ENCODE measurements at regions not wholly inside any gene's neighbourhood (a gene's known extent, or its start where the extent isn't known, plus 50 kb on each side); places are given as distances from the start of the nearest gene placed in this dataset.

DNA sequence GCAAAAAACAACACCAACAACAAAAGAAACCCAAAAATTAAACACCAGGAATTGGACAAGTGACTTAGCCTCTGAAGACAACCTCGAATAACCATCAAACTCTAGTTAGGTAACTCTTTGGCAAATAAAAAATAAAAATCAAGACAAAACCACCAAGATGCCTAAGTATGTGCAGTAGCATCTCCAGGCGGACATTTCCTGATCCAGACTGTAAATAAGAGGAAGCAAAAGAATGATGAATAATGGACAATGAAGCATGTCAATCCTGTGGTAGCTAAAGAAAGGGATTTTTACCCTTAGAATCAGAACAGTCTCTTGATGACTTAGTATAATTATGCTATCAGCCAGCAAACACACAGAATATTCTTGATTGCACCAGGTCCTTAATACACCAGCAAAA lies 276.7 kb upstream of the DIAPH2 start (continued):
- TF ChIP-seq, protein P1, sequence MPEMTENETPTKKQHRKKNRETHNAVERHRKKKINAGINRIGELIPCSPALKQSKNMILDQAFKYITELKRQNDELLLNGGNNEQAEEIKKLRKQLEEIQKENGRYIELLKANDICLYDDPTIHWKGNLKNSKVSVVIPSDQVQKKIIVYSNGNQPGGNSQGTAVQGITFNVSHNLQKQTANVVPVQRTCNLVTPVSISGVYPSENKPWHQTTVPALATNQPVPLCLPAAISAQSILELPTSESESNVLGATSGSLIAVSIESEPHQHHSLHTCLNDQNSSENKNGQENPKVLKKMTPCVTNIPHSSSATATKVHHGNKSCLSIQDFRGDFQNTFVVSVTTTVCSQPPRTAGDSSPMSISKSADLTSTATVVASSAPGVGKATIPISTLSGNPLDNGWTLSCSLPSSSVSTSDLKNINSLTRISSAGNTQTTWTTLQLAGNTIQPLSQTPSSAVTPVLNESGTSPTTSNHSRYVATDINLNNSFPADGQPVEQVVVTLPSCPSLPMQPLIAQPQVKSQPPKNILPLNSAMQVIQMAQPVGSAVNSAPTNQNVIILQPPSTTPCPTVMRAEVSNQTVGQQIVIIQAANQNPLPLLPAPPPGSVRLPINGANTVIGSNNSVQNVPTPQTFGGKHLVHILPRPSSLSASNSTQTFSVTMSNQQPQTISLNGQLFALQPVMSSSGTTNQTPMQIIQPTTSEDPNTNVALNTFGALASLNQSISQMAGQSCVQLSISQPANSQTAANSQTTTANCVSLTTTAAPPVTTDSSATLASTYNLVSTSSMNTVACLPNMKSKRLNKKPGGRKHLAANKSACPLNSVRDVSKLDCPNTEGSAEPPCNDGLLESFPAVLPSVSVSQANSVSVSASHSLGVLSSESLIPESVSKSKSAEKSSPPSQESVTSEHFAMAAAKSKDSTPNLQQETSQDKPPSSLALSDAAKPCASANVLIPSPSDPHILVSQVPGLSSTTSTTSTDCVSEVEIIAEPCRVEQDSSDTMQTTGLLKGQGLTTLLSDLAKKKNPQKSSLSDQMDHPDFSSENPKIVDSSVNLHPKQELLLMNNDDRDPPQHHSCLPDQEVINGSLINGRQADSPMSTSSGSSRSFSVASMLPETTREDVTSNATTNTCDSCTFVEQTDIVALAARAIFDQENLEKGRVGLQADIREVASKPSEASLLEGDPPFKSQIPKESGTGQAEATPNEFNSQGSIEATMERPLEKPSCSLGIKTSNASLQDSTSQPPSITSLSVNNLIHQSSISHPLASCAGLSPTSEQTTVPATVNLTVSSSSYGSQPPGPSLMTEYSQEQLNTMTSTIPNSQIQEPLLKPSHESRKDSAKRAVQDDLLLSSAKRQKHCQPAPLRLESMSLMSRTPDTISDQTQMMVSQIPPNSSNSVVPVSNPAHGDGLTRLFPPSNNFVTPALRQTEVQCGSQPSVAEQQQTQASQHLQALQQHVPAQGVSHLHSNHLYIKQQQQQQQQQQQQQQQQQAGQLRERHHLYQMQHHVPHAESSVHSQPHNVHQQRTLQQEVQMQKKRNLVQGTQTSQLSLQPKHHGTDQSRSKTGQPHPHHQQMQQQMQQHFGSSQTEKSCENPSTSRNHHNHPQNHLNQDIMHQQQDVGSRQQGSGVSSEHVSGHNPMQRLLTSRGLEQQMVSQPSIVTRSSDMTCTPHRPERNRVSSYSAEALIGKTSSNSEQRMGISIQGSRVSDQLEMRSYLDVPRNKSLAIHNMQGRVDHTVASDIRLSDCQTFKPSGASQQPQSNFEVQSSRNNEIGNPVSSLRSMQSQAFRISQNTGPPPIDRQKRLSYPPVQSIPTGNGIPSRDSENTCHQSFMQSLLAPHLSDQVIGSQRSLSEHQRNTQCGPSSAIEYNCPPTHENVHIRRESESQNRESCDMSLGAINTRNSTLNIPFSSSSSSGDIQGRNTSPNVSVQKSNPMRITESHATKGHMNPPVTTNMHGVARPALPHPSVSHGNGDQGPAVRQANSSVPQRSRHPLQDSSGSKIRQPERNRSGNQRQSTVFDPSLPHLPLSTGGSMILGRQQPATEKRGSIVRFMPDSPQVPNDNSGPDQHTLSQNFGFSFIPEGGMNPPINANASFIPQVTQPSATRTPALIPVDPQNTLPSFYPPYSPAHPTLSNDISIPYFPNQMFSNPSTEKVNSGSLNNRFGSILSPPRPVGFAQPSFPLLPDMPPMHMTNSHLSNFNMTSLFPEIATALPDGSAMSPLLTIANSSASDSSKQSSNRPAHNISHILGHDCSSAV (CRISPR knock-in tag; IDR thresholded peaks at IDR 0.05; ENCODE audit: borderline replicate concordance) = no peak
- TF ChIP-seq SIX4 (CRISPR knock-in tag; IDR thresholded peaks at IDR 0.05) = no peak
- no peak for TF ChIP-seq ZNF589 (CRISPR knock-in tag; conservative IDR thresholded peaks at IDR 0.05)
- no peak for TF ChIP-seq FOXK2 (IDR thresholded peaks at IDR 0.05)
- TF ChIP-seq, protein P2, sequence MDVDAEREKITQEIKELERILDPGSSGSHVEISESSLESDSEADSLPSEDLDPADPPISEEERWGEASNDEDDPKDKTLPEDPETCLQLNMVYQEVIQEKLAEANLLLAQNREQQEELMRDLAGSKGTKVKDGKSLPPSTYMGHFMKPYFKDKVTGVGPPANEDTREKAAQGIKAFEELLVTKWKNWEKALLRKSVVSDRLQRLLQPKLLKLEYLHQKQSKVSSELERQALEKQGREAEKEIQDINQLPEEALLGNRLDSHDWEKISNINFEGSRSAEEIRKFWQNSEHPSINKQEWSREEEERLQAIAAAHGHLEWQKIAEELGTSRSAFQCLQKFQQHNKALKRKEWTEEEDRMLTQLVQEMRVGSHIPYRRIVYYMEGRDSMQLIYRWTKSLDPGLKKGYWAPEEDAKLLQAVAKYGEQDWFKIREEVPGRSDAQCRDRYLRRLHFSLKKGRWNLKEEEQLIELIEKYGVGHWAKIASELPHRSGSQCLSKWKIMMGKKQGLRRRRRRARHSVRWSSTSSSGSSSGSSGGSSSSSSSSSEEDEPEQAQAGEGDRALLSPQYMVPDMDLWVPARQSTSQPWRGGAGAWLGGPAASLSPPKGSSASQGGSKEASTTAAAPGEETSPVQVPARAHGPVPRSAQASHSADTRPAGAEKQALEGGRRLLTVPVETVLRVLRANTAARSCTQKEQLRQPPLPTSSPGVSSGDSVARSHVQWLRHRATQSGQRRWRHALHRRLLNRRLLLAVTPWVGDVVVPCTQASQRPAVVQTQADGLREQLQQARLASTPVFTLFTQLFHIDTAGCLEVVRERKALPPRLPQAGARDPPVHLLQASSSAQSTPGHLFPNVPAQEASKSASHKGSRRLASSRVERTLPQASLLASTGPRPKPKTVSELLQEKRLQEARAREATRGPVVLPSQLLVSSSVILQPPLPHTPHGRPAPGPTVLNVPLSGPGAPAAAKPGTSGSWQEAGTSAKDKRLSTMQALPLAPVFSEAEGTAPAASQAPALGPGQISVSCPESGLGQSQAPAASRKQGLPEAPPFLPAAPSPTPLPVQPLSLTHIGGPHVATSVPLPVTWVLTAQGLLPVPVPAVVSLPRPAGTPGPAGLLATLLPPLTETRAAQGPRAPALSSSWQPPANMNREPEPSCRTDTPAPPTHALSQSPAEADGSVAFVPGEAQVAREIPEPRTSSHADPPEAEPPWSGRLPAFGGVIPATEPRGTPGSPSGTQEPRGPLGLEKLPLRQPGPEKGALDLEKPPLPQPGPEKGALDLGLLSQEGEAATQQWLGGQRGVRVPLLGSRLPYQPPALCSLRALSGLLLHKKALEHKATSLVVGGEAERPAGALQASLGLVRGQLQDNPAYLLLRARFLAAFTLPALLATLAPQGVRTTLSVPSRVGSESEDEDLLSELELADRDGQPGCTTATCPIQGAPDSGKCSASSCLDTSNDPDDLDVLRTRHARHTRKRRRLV (CRISPR knock-in tag; IDR thresholded peaks at IDR 0.05) = no peak
